ENCODE measurements at regions not wholly inside any gene's neighbourhood (a gene's known extent, or its start where the extent isn't known, plus 50 kb on each side); places are given as distances from the start of the nearest gene placed in this dataset.

DNA sequence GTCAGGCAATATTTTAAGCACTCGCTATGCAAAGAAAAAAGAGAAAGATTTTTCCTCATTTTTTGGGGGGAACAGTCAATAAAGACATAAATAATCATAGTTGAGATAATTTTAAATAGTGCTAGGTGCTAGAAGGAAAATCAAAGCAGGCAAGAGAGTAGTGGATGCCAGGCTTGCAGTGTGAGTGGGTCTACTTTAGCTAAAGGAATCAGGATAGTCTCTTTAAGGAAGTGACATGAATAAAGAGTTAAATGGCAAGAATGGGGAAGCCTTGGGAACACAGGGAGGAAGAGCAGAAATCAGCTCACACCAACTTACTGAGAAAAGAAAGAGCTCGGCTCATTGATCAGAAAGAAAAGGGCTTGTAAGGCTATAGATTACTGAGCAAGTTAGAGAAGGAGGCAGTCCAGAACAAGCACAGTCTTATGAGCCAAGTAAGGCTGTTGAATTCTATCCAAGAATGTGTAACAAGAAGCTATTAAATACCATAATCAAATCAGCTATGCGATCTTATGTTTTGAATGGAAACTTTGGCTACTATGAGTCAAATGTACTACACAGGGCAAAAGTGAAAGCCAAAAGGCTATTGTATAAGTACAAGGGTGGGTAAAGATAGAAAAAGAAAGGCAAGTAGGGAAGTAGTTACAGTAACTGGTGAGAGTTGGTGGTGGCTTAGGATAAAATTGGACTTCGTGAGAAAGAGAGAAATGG lies 833.8 kb upstream of the PIK3C3 start:
- TF ChIP-seq, protein P1, sequence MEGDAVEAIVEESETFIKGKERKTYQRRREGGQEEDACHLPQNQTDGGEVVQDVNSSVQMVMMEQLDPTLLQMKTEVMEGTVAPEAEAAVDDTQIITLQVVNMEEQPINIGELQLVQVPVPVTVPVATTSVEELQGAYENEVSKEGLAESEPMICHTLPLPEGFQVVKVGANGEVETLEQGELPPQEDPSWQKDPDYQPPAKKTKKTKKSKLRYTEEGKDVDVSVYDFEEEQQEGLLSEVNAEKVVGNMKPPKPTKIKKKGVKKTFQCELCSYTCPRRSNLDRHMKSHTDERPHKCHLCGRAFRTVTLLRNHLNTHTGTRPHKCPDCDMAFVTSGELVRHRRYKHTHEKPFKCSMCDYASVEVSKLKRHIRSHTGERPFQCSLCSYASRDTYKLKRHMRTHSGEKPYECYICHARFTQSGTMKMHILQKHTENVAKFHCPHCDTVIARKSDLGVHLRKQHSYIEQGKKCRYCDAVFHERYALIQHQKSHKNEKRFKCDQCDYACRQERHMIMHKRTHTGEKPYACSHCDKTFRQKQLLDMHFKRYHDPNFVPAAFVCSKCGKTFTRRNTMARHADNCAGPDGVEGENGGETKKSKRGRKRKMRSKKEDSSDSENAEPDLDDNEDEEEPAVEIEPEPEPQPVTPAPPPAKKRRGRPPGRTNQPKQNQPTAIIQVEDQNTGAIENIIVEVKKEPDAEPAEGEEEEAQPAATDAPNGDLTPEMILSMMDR (IDR thresholded peaks at IDR 0.05; ENCODE audit: insufficient read depth, low read length, poor library complexity, severe bottlenecking), result no peak
- Histone ChIP-seq H3K27me3 (ENCODE audit: control insufficient read depth, insufficient read depth, low read length) (no peaks in the 10 kb centered on the region), H3K4me3 (ENCODE audit: low read depth, low read length) (no peak overlapping the region), H3K36me3 (ENCODE audit: control insufficient read depth, insufficient read depth, low read length) (no peaks in the 10 kb centered on the region)
- DNase-seq (ENCODE audit: low read depth), result no peak

DNA sequence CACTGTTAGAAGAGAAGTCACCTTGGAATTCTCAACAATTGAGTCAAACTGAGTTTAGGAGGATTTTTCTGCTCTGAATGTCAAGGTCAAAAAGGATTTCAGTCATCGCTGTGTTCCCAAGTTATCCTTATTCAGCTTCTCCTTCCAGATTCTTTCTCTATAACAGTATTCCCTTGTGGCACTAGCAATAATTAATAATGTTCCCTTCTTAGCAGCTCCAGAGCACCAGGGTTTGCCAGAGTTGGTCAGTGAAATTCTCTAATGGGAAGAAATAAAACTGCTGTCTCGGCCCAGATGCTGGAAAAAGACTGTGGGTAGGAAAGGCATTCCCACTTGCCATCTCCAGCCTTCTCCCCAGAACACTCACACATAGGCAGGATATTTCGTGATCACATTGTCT lies 836.0 kb upstream of the PIK3C3 start:
- no peak overlapping the region for H3K4me3 ChIP-seq (ENCODE audit: low read depth, low read length)
- H3K36me3 ChIP-seq (ENCODE audit: control insufficient read depth, insufficient read depth, low read length), result no peaks in the 10 kb centered on the region
- no peak for DNase-seq (ENCODE audit: low read depth)
- no peaks in the 10 kb centered on the region for H3K27me3 ChIP-seq (ENCODE audit: control insufficient read depth, insufficient read depth, low read length)
- TF ChIP-seq, protein P1 (IDR thresholded peaks at IDR 0.05; ENCODE audit: insufficient read depth, low read length, poor library complexity, severe bottlenecking), result no peak

DNA sequence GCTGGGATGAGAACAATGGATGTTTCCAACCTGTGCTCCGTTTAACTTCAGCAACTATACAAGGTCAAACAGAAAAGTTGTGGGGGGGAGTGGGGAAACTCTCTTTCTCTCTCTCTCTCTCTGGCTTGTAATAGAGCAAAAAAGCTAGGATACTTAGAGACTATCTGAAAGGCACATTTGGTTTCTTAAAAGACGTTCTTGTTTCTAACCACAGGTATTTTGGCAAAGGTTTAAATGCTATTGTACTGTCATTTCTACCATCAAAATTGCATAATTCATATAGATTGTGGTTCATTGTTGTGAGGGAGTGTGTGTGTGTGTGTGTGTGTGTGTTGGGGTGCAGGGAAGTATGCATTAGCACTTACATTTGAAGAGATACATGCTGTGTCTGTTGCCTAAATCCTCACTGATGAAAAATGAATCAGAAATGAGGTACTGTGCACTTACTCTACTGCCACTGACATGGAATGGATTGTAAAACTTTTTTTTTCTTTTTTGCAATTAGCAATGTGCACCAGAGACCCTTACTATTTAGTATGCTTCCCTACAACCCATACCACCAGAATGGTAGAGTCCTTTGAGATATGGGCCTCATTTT lies 841.0 kb upstream of the PIK3C3 start:
- H3K4me3 ChIP-seq (ENCODE audit: low read depth, low read length), result no peak overlapping the region
- TF ChIP-seq, protein P1 (IDR thresholded peaks at IDR 0.05; ENCODE audit: insufficient read depth, low read length, poor library complexity, severe bottlenecking), result no peak
- DNase-seq (ENCODE audit: low read depth), result no peak
- no peaks in the 10 kb centered on the region for H3K36me3 ChIP-seq (ENCODE audit: control insufficient read depth, insufficient read depth, low read length)
- H3K27me3 ChIP-seq (ENCODE audit: control insufficient read depth, insufficient read depth, low read length), result no peaks in the 10 kb centered on the region

DNA sequence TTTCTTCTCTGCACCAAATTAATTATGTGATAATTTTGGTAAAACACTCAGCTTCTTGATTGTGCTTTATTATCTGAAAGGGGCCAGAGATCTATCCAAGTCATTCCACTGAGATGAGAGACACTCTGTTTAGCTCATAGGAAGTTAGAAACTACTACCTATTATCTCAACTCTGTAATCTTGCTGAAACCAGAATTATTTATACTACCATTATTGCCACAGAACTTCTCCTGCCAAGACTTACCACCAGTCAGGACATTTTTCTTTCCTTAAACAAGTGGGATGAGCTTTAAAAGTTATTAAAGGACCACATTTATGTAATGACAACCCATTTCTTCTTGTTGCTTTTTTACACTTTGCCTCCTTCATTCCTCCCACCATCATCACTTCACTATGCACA lies 855.6 kb upstream of the PIK3C3 start:
- H3K36me3 ChIP-seq (ENCODE audit: control insufficient read depth, insufficient read depth, low read length), result no peaks in the 10 kb centered on the region
- H3K27me3 ChIP-seq (ENCODE audit: control insufficient read depth, insufficient read depth, low read length), result no peaks in the 10 kb centered on the region
- DNase-seq (ENCODE audit: low read depth), result no peak
- no peak overlapping the region for H3K4me3 ChIP-seq (ENCODE audit: low read depth, low read length)
- TF ChIP-seq, protein P1 (IDR thresholded peaks at IDR 0.05; ENCODE audit: insufficient read depth, low read length, poor library complexity, severe bottlenecking), result no peak

DNA sequence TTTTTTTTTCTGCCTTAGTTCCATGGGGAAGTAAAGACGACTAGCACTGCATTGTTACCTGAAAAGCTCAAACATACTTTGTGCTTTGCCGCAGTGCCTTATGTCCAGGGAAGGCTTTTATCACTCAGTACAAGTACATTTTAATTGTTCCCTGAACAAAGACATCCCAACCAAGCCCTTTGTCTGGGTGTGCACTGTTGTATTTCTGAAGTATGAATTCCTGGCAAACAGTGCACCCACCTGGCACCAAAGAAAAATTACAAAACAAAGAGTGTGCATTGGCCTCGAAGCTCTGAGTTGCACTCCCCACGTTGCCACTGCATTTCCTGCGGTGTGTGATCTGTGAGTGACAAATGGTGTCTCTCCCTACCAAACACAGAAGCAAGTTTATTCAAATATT lies 858.5 kb upstream of the PIK3C3 start:
- no peak for DNase-seq (ENCODE audit: low read depth)
- Histone ChIP-seq H3K4me3 (ENCODE audit: low read depth, low read length) (no peak overlapping the region), H3K36me3 (ENCODE audit: control insufficient read depth, insufficient read depth, low read length) (no peaks in the 10 kb centered on the region), H3K27me3 (ENCODE audit: control insufficient read depth, insufficient read depth, low read length) (no peaks in the 10 kb centered on the region)
- TF ChIP-seq, protein P1 (IDR thresholded peaks at IDR 0.05; ENCODE audit: insufficient read depth, low read length, poor library complexity, severe bottlenecking), result peak; percentile 41

DNA sequence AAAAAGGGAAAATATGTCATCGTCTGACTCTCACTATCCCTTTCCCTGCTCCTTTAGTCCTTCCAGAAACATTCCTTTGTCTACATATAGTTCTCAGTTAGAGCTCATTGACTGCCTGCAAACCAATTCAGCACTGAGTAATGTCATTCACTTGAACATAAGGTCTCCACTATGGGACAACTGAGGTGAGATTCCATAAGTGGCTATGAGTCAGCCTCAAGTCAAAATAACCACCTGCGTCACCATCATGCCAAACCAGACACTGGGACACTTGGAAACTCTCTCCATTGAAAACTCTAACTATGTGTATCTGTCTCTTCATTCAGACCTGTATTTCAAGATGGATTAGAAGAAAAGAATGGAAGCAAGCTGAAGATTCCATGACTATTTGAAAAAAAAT lies 878.0 kb upstream of the PIK3C3 start:
- Histone ChIP-seq H3K4me3 (ENCODE audit: low read depth, low read length) (no peak overlapping the region), H3K27me3 (ENCODE audit: control insufficient read depth, insufficient read depth, low read length) (no peaks in the 10 kb centered on the region), H3K36me3 (ENCODE audit: control insufficient read depth, insufficient read depth, low read length) (no peaks in the 10 kb centered on the region)
- DNase-seq (ENCODE audit: low read depth), result no peak
- TF ChIP-seq, protein P1 (IDR thresholded peaks at IDR 0.05; ENCODE audit: insufficient read depth, low read length, poor library complexity, severe bottlenecking), result no peak

Measured in kidney epithelial cell (primary cell).